ENCODE measurements at regions not wholly inside any gene's neighbourhood (a gene's known extent, or its start where the extent isn't known, plus 50 kb on each side); places are given as distances from the start of the nearest gene placed in this dataset.
"Not testable (repeated sequence)": the region's sequence is repeated elsewhere in the genome, so short reads cannot be mapped to it uniquely, and the experiment has no call there.

GRCh38 chr5:1573217-1574022 lies 49.7 kb upstream of the LPCAT1 start:
- not testable (repeated sequence) for TF ChIP-seq POLR2AphosphoS5 (IDR thresholded peaks at IDR 0.05; ENCODE audit: low read depth, low read length); CTCF (IDR thresholded peaks at IDR 0.05); REST (IDR thresholded peaks at IDR 0.05; ENCODE audit: insufficient read depth in 1 of 2, low read depth in 2 of 2, low read length in 1 of 2); TCF7L2 (IDR thresholded peaks at IDR 0.05; ENCODE audit: low read depth, low read length)

Measured in Panc1 (cell line).